ENCODE measurements at regions not wholly inside any gene's neighbourhood (a gene's known extent, or its start where the extent isn't known, plus 50 kb on each side); places are given as distances from the start of the nearest gene placed in this dataset.
"Not testable (repeated sequence)": the region's sequence is repeated elsewhere in the genome, so short reads cannot be mapped to it uniquely, and the experiment has no call there.

DNA sequence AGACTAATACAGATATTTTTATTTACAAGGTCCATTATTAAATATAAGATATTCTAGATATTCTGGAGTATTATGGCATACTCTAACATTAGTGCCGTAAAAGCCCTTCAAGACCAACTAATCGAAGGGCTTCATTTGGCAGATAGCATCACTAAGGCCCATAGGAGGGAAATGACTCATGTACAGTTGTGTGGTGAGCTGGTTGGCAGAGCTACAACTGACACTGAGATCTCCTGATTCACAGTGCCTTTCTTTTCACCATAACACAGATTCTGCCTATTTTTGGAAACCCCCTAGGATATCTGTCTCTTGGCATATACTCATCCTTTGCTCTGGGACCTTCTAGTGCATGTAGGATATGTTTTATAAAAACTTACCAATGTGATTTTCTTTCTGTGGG is 201.7 kb upstream of the AFF2 start:
- H3K4me3 ChIP-seq, result no peak overlapping the region
- no peaks in the 10 kb centered on the region for H3K4me1 ChIP-seq
- no peak for DNase-seq
- intact Hi-C loops (cut with DNase I), result no loop called here
- TF ChIP-seq EP300 (IDR thresholded peaks at IDR 0.05) (no peak), POLR2A (IDR thresholded peaks at IDR 0.05) (no peak), POLR2AphosphoS5 (IDR thresholded peaks at IDR 0.05) (no peak)
- TF ChIP-seq, protein P1, sequence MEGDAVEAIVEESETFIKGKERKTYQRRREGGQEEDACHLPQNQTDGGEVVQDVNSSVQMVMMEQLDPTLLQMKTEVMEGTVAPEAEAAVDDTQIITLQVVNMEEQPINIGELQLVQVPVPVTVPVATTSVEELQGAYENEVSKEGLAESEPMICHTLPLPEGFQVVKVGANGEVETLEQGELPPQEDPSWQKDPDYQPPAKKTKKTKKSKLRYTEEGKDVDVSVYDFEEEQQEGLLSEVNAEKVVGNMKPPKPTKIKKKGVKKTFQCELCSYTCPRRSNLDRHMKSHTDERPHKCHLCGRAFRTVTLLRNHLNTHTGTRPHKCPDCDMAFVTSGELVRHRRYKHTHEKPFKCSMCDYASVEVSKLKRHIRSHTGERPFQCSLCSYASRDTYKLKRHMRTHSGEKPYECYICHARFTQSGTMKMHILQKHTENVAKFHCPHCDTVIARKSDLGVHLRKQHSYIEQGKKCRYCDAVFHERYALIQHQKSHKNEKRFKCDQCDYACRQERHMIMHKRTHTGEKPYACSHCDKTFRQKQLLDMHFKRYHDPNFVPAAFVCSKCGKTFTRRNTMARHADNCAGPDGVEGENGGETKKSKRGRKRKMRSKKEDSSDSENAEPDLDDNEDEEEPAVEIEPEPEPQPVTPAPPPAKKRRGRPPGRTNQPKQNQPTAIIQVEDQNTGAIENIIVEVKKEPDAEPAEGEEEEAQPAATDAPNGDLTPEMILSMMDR (IDR thresholded peaks at IDR 0.05), result no peak
- H3K27me3 ChIP-seq, result no peaks in the 10 kb centered on the region
- H3K9me3 ChIP-seq, result peaks cover 0 to 4% (median 0%) of the 10 kb centered on the region in 4 donors
- WGBS, 2 donors, result 83 to 92% methylated on average over 2 of the region's 2 CpGs
- no peak overlapping the region for H3K27ac ChIP-seq
- no peaks in the 10 kb centered on the region for H3K36me3 ChIP-seq

DNA sequence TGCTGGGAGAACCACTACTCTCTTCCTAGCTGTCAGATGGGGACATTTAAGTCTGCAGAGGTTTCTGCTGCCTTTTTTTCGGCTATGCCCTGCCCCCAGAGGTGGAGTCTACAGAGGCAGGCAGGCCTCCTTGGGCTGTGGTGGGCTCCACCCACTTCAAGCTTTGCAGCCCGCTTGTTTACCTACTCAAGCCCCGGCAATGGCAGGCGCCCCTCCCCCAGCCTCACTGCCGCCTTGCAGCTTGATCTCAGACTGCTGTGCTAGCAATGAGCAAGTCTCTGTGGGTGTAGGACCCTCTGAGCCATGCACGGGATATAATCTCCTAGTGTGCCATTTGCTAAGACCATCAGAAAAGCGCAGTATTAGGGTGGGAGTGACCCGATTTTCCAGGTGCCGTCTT is 195.2 kb upstream of the AFF2 start:
- WGBS, 2 donors, result 87 to 95% methylated on average over 9 of the region's 9 CpGs
- DNase-seq; H3K9me3 ChIP-seq; H3K36me3 ChIP-seq; intact Hi-C loops (cut with DNase I); H3K27me3 ChIP-seq; H3K4me1 ChIP-seq; H3K27ac ChIP-seq; H3K4me3 ChIP-seq: not testable (repeated sequence)

DNA sequence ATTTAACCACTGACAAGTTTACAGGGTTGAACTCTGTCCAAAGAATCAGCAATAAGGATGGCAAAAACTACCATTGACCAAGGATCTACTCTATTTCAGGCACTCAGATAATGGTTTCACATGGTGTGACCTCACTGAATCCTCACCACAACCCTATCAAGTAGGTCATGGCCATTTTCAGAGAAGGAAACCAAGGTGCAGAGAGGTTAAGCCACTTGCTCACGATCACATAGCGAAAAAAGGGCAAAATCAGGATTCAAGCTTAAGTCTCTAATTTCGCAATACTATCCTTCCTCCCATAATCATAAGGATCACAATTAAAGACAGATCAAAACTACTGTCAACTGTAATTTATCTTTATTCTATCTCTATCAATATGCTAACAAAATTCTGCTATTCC is 191.0 kb upstream of the AFF2 start:
- TF ChIP-seq POLR2AphosphoS5 (IDR thresholded peaks at IDR 0.05), result no peak
- TF ChIP-seq, protein P1 (IDR thresholded peaks at IDR 0.05), result no peak
- no peak for TF ChIP-seq POLR2A (IDR thresholded peaks at IDR 0.05)
- no peak for TF ChIP-seq EP300 (IDR thresholded peaks at IDR 0.05)
- no peak overlapping the region for H3K4me3 ChIP-seq
- no peak overlapping the region for H3K27ac ChIP-seq
- no peaks in the 10 kb centered on the region for H3K4me1 ChIP-seq
- no peaks in the 10 kb centered on the region for H3K36me3 ChIP-seq
- WGBS, 2 donors, result 92 to 93% methylated on average over 3 of the region's 3 CpGs
- no peak for DNase-seq
- intact Hi-C loops (cut with DNase I), result loop anchor here (2.0 kb wide), 1 partner anchor 59 kb away; no protein-coding TSS in a partner anchor
- H3K27me3 ChIP-seq, result no peaks in the 10 kb centered on the region
- no peaks in the 10 kb centered on the region for H3K9me3 ChIP-seq

DNA sequence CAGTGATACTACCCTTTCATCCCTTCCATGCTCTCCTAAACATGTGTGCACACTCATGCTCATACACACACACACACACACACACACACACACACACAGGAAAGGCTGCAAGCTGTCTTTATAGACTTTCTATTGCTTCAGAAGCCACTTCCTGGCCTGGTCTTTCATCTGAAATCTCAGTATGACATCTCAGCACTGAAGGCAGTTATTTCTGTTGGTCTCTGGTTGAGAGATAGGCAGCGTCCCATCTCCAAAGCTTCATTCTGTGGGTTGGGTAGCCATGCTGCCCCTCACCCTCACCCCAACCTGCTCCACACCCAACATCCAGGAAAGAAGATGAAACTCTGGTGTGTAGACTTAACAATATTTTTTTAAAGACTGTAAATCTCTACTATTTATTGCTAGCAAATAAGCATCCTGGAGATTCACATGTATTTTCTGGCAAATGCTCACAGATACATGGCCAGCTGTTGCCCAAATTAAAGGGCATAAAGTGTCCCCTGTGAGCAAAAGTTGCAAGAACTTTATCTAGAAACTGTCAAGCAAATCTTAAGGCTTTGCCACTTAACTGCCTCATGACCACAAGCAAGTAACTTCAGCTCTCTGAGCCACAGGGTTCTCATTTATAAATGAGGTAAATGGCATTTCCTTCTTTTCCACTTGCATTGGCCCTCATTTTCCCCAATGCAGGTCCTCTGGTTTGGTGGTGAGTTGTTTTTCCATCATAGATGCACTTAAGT is 189.8 kb upstream of the AFF2 start:
- DNase-seq, result no peak
- H3K27ac ChIP-seq, result no peak overlapping the region
- H3K4me3 ChIP-seq, result no peak overlapping the region
- no peaks in the 10 kb centered on the region for H3K27me3 ChIP-seq
- TF ChIP-seq POLR2AphosphoS5 (IDR thresholded peaks at IDR 0.05) (no peak), EP300 (IDR thresholded peaks at IDR 0.05) (no peak), POLR2A (IDR thresholded peaks at IDR 0.05) (no peak)
- TF ChIP-seq, protein P1 (IDR thresholded peaks at IDR 0.05), result no peak
- WGBS, 2 donors, result 26 to 78% methylated on average over 1 of the region's 1 CpG
- H3K36me3 ChIP-seq, result no peaks in the 10 kb centered on the region
- H3K9me3 ChIP-seq, result no peaks in the 10 kb centered on the region
- H3K4me1 ChIP-seq, result no peaks in the 10 kb centered on the region
- intact Hi-C loops (cut with DNase I), result no loop called here

DNA sequence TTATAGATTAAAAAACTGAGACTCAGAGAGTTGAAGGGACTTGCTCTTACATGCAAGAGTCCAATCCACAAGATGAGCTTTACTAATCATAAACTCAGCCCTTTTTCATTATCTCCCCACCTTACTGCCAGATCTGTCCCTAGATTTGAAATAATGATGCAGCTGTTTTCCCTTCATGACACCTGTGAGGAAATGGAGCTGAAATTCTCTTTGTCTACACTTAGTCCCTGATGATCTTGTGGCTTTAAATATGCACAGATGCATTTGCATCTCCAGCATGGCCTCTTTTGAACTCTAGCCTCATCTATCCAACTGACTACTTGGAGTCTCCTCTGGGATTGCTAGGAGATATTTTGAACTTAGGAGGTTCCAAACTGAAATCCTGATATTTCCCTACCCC is 188.9 kb upstream of the AFF2 start:
- TF ChIP-seq POLR2A (IDR thresholded peaks at IDR 0.05) (no peak), POLR2AphosphoS5 (IDR thresholded peaks at IDR 0.05) (no peak), EP300 (IDR thresholded peaks at IDR 0.05) (no peak)
- TF ChIP-seq, protein P1 (IDR thresholded peaks at IDR 0.05), result no peak

More for the DNA sequence above, 188.9 kb upstream of the AFF2 start:
- Histone ChIP-seq H3K4me1 (no peaks in the 10 kb centered on the region), H3K36me3 (no peaks in the 10 kb centered on the region), H3K27ac (no peak overlapping the region), H3K9me3 (no peaks in the 10 kb centered on the region), H3K4me3 (no peak overlapping the region), H3K27me3 (no peaks in the 10 kb centered on the region)
- intact Hi-C loops (cut with DNase I), result no loop called here
- DNase-seq, result no peak

All from sigmoid colon (tissue), 6 donors.